ENCODE measurements at regions not wholly inside any gene's neighbourhood (a gene's known extent, or its start where the extent isn't known, plus 50 kb on each side); places are given as distances from the start of the nearest gene placed in this dataset.

DNA sequence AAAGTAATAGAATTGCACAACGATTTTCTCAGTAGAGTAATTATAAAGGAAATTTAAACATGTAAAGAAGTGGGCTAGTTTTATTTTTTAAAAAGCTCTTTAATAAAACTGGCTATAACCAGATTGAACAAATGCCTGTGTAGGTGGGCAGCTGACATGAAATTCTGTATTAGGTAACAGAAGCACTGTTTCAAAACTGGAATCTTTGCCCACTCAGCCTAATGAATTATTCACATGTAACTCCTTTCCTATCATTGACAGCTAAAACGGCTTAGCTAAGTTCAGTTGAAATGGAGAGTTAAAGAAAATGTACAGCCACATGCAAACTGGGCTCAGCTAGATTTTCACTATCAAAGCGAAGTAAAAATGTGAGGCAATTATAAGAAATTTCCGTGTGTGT lies 1300.1 kb upstream of the ACO1 start:
- DNase-seq (ENCODE audit: low read depth in 2 of 3, low spot score in 1 of 3) = no peak

DNA sequence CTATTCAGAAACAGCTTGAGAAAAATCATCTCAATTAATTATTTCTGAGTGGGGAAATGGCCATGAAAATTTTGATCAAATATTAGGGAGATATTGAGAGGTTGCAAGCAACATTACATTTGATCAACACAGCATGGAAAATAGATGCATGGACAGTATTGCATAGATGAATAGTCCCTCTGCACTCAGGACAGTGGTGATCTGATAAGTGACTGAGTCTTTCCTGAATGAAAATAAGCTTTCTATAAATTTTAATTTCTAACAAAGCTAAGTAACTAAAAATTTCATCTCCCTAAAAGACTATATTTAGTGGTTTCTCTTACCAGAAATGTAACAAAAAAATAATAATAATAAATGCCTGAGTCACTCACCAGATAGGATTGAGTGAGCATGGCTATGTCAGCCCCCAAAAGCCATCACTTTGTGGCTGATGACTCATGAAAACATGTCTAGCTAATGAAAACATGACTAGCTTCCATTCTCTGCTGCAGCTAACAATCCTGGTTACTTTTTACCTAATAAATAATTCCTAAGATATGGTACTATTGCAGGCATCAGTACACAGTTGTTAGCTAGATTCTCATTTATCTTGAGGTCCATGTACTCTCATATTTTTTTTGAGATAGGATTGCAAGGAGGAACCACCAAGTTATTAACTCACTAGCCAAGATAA lies 1294.8 kb upstream of the ACO1 start:
- no peak for DNase-seq (ENCODE audit: low read depth in 2 of 3, low spot score in 1 of 3)

DNA sequence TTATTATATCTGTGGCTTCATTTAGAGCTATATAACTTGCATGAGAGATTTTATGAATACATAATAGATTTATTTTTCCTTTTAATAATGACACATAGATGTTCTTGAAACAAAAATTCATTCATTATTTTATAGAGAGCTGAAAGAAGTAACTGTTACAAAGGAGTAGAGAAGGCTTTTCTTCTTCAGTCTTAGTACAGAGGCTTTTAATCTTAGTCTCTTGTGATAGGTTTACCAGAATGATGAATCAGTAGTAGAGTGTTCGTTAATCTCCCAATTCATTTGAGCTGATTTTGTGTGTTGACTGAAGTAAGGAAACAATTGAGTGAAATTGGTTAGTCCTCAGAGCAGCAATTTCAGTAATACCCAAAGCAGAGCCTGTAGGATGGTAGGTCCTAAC lies 1284.1 kb upstream of the ACO1 start:
- DNase-seq (ENCODE audit: low read depth in 2 of 3, low spot score in 1 of 3) = no peak

DNA sequence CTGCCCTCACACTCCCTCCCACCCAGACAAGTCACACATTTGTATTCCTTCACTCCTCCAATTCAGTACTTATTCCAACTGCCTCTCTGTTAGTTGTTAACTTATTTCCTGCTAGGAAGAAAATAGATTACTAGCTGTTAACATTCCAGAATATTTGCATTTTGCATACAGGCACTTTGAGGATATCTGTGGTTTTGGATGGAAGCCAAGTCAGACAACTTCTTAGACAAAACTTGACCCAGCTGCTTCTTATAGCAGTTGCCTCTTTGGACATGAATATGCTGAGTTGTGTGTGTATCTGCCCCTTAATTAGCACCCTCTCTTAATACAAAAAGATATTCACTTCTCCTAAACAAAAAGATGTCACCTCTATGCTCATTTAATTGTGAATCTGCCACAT lies 1280.6 kb upstream of the ACO1 start:
- DNase-seq (ENCODE audit: low read depth in 2 of 3, low spot score in 1 of 3) = no peak

DNA sequence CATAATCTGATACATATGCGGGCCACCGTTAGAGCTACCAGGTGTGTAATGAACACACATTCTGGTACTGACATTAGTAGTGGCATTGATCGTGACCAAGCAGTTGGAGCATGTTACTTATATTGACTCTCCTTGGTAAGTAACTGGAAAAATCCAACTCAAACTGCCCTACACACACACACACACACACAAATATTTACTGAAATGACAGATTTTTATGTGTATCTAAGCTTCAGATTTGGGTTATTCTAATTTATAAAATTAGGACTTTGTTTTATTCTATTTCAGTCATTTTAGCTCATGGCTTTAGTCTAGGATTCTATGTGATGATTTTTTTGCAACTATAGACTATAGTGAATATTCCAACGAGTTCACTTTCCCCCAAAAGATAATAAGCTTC lies 1280.2 kb upstream of the ACO1 start:
- no peak for DNase-seq (ENCODE audit: low read depth in 2 of 3, low spot score in 1 of 3)

DNA sequence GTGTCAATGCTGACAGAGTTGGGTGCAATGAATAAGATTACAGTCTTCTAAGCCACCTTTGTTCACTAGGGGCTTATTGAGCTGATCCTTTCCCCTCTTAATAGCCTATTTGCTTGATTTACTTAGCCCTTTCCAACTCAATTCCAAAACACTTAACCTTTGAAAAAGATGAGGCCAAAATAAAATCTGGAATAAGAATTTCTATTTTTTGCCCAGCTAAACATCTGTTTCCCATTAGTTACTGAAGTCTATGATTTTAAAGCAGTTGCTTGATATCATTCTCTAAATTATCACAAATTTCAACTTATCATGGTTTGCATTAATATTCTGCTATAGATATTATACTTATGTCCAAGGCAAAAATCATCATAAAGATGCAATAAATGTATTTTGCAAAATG lies 1272.0 kb upstream of the ACO1 start:
- no peak for DNase-seq (ENCODE audit: low read depth in 2 of 3, low spot score in 1 of 3)

DNA sequence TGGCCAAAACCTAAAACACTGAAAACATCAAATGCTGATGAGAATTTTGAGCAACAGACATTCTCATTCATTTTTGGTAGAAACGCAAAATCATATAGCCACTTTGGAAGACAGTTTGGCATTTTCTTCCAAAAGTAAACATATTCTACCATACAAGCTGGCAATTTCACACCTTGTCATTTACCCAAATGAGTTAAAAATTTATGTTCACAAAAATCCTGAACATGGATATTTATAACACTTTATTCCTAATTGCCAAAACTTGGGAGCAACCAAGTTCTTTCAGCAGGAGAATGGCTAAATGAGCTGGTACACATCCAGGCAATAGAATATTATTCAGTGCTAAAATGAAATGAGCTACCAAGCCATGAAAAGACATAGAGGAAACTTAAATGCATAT lies 1270.1 kb upstream of the ACO1 start:
- no peak for DNase-seq (ENCODE audit: low read depth in 2 of 3, low spot score in 1 of 3)

DNA sequence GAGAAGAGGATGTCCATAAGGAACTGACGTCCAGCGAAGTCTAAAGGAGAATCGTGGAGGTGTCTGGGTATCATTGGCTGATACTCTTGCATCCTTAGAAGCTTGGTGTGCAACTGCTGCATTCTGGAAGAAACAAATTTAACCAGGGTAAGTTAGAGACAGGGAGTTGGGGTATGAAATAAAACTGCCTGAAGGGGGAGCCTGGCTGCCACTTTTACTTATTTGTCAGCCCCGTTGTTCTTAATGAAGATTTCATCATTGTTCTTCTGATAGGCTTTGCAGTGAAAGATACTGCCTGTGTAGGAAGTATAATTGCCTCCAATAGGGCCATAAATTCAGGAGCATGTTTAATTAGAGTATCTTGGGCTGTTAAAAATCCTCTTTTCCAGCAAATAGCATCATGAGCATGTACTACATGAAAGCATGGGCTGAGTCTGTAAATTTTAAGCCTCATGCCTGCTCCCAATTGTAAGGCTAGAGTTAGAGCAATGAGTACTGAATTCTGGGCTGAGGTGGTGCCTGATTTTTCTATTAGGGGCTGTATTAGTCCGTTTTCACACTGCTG lies 1264.5 kb upstream of the ACO1 start:
- peak in 1 of 3 donors; percentile 11 for DNase-seq (ENCODE audit: low read depth in 2 of 3, low spot score in 1 of 3)

DNA sequence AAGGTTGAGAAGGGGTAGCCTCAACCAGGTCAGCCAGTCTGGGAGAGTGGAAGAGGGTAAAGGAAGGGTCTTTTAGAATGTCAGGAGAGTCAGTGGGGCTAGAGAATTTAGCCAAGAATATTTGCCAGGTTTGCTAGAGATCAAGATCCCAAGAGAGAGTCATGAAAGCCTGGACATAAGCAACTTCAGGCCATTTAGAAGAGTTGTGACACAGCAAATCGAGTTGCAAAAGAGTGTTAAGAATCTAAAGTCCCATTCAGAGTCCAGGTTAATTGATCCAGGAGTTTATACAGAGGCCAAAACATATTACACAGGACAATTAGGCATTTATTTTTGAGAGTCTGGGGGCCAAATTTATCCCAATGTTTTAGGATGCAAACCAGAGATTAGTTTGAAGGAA lies 1260.1 kb upstream of the ACO1 start:
- DNase-seq (ENCODE audit: low read depth in 2 of 3, low spot score in 1 of 3) = no peak

DNA sequence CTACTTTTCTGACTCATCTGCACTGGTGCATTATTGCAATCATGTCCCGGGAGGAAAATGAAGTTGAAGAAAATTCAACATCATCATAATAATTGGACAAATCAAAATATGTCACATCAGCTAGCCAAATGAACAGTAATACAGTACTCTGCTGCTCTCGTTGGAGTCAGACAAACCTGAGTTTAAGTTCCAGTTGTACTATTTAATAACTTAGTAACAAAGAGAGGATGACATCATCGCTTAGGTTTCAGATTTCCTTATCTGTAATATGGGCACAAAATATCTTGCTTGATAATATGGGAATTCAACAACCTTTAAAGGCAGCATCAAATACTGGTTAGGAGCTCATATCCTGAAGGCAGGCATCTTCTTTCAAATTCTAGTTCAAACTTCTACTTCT lies 1248.9 kb upstream of the ACO1 start:
- DNase-seq (ENCODE audit: low read depth in 2 of 3, low spot score in 1 of 3) = no peak

DNA sequence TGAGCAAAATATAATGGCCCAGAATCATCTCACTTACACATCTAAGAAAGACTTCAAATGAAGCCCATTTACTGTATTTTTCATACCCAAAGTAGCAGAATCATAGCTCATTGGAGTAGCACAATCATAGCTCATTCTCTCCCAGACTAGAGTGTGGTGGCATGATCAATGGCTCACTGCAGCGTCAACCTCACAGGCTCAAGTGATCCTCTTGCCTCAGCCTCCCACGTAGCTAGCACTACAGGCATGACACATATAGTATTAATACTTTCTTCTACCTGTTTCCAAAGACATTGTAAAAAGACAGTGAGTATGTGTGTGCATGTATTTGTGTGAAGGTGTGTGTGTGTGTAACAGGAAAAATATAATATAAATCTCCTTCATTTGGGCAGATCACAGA lies 1247.9 kb upstream of the ACO1 start:
- no peak for DNase-seq (ENCODE audit: low read depth in 2 of 3, low spot score in 1 of 3)

DNA sequence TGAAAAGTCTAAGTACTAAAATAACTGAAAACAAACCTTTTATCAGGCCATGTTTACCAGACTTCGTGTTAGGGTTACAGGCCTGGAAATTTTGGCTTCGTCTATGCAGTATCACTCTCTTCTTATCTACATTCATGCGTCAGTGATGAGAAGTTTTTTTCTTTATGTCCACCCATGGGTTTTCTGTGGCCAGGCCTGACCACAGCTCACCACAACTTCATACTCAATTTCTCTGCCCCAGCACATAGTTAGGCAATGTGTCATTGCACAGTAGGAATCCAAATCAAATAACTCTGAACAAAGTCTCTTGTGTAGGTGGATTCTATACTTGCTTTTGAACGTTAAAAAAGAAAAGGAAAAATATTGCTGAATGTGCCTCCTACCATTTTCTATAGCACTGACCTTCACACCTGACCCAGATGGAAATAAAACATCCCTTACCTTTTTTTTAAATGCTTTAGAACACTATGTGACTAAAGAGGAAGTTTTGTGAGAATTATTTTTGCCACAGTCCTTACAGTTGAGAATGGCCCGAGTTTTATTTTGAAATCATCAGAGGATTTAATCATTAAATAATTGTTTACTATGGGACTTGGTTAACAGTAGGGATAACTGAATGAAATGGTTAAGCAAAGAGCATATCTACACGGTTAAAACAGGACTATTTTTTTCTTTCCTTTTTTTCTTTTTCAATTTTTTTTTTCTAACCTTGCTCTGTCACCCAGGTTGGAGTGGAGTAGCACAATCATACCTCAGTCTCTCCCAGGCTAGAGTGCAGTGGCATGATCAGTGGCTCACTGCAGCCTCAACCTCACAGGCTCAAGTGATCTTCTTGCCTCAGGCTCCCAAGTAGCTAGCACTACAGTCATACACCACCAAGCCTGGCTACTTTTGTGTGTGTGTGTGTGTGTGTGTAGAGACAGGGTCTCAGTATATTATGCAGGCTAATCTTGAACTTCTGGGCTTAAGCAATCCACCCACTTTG lies 1247.0 kb upstream of the ACO1 start:
- DNase-seq (ENCODE audit: low read depth in 2 of 3, low spot score in 1 of 3) = no peak

DNA sequence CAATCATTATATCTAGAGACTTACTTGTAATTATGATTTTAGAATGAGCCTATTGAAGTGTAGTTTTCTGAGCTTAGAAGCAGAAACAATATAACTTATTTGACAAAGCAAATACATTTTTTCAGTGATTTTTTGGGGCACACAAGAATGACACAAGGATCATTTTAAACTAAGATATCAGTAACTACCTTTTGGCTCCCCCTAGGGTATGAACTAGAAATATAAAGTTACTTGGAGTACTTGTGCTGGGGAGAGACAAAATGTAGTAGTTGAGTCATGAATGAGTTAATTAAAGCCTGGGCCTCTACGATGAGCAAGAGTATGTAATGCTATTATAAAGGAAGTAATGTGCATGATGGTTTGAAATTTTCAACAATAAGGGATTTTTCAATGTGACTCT lies 1244.1 kb upstream of the ACO1 start:
- no peak for DNase-seq (ENCODE audit: low read depth in 2 of 3, low spot score in 1 of 3)

DNA sequence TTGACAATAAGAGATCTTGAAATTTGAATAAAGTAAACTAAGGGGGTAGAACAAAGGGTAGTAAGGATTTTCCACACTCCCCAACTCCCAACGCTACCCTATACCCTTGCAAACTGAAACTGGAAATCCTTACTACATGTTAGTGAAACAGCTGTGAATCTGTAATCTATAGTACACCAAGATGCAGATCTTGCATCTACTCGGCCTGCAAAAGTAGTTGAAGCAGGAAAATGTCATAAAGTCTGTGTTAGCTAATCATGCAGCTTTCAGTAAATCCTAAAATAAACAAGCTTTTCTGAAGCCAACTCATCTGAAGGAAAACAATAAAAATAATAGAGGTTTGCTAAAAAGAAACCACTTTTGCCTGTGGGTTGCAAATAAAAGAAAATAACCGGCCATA lies 1242.0 kb upstream of the ACO1 start:
- no peak for DNase-seq (ENCODE audit: low read depth in 2 of 3, low spot score in 1 of 3)

DNA sequence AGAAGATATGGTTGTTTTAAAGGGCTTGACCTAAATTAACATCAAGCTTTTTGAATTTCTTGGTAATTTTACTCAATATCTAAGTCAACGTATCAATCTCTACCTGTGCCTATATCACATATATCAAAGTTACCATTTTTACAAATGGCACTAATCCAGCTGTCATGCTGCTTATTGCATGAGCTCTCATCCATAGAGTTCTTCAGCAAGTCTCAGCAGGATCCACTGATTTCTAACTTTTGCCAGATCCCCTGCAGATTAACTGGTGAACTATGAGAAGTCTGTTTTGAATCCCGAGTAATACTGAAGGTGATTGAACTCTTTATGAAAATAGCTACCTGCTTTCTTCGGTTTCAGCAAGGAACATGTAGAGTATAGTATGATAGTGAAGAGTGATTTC lies 1239.8 kb upstream of the ACO1 start:
- no peak for DNase-seq (ENCODE audit: low read depth in 2 of 3, low spot score in 1 of 3)

DNA sequence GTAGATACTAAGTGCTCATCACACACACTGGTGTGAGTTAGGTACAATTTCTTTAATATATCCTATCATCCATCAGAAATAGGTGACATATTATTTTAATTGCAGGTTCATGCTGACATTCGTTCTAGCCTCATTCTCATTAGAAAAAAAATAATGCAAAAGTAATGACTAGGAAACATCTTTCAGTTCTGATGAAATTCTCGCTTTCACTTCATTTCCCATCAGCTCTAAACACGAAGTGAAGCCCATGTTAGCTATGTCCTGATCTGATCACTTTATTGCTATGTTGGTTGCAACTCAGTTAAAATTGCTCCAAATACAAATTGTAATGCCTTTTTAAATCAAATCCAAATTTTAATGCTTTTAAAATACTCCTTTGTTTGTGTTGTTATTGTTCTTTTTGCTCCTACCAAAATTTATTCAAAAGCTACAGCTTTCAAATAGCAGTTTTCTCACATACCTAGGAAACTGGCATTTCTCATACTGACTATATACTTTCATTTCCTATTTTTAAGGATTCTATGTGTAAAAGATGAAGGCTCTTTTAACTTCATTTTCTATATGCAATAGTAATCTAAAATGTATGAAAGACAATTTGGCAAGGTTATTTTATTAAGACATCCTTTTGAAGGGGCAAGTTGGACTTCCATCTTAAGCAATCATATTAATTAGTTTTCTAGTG lies 1237.8 kb upstream of the ACO1 start:
- no peak for DNase-seq (ENCODE audit: low read depth in 2 of 3, low spot score in 1 of 3)

DNA sequence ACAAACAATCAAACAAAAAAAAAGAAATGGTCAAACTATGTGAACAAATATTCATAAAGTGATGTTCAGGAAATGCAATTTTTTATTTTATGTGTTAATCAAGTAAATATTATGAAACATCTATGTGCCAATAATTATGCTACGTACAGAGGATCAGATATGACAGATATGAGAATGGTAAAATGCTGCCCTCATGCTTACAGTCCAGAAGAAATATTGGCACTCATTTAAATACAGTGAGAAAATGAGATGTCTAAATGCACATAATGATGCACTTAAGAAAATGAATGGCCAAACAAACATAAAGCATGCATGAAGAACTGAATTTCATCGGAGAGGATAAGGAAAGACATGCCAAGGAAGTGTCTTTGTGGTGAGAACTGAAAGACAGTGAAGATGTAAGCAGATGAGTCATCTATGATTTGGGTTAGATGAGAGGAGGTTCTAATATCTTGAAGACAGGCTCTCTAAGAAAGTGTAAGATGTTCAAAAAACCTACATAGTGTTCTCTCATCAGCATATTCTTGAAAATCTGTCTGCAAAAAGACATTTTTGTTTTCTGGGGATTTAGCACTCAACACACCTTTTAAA lies 1231.1 kb upstream of the ACO1 start:
- DNase-seq (ENCODE audit: low read depth in 2 of 3, low spot score in 1 of 3) = no peak

DNA sequence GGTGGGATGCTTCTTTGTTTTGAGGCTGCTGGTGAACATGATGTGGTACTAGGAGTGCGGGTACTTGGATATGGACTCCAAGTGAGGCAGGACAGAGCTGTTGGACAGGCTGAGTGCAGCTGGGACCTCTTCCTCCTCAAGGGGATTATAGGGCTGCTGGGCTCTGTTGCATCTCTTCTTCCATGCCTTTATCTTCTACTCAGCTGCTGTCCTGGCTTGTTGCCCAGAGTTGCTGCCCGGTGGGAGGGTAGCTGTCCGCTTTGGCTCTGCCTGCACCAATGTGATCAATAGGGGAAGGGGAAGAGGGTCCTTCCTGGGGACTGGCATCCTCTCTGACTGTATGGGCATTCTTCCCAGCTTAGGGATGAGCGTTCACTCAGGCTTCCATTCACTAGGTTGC lies 1217.9 kb upstream of the ACO1 start:
- DNase-seq (ENCODE audit: low read depth in 2 of 3, low spot score in 1 of 3) = no peak

DNA sequence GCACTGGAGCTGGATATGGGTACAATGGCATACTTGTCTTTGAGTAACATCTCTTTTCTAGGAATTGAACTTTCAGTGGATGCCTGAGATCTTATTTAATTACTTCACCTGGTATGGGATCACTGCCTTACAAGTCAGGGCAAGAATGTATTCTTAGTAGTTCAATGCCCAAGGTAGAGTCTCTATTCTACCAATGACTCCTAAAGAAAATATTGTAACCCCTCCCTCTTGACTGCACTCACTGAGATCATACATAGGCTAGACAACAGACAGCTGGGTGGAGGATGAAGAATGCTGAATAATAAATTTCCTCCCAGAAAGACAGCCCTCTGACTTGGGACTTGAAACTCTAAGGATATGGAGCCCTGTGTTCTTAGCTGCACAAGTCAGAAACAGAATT lies 1216.3 kb upstream of the ACO1 start:
- no peak for DNase-seq (ENCODE audit: low read depth in 2 of 3, low spot score in 1 of 3)

DNA sequence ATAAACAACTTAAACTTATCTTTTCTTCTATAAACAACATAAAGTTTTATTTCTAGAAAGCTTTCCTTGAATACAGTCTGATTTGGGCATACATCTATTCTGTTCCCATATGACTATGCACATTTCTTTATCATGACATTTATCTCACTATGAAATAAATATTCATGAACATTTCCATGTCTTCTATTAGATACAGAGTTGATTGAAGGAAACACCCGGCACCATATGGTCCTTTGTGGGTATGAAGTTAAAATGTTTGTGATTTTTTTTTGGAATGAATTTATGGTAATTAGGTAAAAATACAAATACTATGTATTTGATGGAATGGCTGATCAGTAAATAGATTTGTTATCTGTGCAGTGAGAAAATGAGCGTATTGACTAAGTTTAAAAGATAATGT lies 1209.8 kb upstream of the ACO1 start:
- DNase-seq (ENCODE audit: low read depth in 2 of 3, low spot score in 1 of 3) = no peak

DNA sequence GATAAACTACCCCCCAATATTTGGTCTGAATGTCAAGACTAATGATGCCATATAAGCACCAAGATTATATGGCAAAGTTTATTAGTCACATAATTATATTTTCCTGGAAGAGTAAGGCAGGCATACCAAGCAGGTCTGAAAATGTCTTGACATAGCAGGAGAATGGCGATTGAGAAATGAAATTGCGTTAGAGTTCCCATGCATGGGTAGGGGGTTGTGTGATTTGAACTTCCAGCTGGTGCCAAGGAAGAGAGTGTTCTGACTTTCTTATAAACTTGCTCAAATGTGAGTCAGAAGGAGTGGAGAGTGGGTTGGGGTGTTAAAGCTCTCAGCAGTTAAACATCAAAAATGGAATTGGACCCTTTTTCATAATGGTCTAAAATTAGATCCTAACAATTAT lies 1200.6 kb upstream of the ACO1 start:
- DNase-seq (ENCODE audit: low read depth in 2 of 3, low spot score in 1 of 3) = no peak
